ENCODE measurements at regions not wholly inside any gene's neighbourhood (a gene's known extent, or its start where the extent isn't known, plus 50 kb on each side); places are given as distances from the start of the nearest gene placed in this dataset.

DNA sequence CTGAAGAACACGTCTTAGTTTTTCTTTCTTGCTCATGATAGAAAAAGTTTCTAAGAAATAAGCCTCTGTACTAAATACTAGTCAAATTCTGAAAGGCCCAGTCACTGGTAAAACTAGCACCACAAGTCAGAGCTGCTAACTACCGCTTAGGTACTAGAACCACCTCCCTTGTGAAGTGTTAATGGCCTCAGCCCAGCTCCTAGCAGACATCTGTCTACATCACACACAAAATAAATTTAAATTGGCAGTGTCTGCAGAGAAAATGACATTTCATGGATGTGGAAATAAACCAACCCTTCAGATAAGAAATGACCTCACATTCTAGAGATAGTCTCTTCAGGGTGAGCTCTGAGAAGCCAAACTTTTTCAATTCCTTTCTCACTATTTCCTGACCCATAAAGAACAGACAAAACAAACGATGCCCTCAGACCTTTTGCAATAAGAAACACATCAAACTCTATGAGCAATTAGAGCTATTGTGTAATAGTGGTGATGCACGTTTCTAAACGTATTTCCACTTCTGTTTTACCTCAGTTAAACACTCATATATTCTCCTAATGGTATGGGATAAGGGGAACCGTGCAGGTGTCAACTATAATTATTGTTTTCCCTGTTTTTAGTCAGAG, 70.3 kb upstream of the DSG1 start:
- Histone ChIP-seq H3K27ac (ENCODE audit: low read length) (no peak overlapping the region), H3K36me3 (replicated peaks; ENCODE audit: low read depth, low read length) (no peaks in the 10 kb centered on the region), H3K27me3 (ENCODE audit: low read depth, low read length) (no peaks in the 10 kb centered on the region), H3K9me3 (ENCODE audit: insufficient read depth, low read length) (no peaks in the 10 kb centered on the region), H3K4me3 (ENCODE audit: low read length) (no peak overlapping the region), H3K4me1 (ENCODE audit: low read length) (no peaks in the 10 kb centered on the region), H3K9ac (ENCODE audit: low read length) (no peak overlapping the region), H3K79me2 (ENCODE audit: low read length) (no peaks in the 10 kb centered on the region), H3K4me2 (ENCODE audit: low read length) (no peak overlapping the region), H4K20me1 (ENCODE audit: insufficient read depth, low read length) (no peaks in the 10 kb centered on the region), H2AFZ (ENCODE audit: low read depth, low read length) (no peak overlapping the region)
- TF ChIP-seq, protein P1, sequence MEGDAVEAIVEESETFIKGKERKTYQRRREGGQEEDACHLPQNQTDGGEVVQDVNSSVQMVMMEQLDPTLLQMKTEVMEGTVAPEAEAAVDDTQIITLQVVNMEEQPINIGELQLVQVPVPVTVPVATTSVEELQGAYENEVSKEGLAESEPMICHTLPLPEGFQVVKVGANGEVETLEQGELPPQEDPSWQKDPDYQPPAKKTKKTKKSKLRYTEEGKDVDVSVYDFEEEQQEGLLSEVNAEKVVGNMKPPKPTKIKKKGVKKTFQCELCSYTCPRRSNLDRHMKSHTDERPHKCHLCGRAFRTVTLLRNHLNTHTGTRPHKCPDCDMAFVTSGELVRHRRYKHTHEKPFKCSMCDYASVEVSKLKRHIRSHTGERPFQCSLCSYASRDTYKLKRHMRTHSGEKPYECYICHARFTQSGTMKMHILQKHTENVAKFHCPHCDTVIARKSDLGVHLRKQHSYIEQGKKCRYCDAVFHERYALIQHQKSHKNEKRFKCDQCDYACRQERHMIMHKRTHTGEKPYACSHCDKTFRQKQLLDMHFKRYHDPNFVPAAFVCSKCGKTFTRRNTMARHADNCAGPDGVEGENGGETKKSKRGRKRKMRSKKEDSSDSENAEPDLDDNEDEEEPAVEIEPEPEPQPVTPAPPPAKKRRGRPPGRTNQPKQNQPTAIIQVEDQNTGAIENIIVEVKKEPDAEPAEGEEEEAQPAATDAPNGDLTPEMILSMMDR (IDR thresholded peaks at IDR 0.05; ENCODE audit: low read depth, low read length) = no peak
- no peak for TF ChIP-seq EZH2phosphoT487 (IDR thresholded peaks at IDR 0.05; ENCODE audit: low read depth)

DNA sequence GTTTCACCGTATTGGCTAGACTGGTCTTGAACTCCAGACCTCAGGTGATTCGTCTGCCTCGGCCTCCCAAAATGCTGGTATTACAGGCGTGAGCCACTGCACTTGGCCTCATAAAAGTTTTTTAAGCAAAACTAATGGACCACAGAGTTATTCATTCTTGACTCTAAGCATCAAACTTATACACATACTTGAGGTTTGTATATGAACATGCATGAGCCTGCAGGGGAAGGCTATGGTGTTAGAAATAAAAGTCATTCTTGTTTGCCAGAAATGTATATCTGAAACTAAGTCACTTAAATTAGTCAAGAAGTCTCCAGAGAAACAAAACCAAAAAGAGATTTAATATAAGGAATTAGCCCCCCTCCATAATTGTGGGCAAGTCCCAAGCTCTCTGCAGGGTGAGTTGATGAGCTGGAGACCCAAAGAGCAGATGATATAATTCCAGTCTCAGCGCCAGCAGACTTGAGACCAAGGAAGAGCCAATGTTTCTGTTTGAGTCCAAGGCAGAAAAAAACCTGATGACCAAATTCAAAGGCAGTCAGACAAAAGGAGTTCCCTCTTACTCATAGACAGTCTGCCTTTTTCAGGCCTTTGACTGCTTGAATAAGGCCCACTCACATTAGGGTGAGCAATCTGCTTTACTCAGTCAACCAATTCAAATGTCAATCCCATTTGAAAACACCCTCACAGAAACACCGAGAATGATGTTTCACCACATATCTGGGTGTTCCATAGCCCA, 69.0 kb upstream of the DSG1 start:
- no peak for TF ChIP-seq EZH2phosphoT487 (IDR thresholded peaks at IDR 0.05; ENCODE audit: low read depth)
- TF ChIP-seq, protein P1 (IDR thresholded peaks at IDR 0.05; ENCODE audit: low read depth, low read length) = no peak
- no peaks in the 10 kb centered on the region for H3K79me2 ChIP-seq (ENCODE audit: low read length)
- H3K36me3 ChIP-seq (replicated peaks; ENCODE audit: low read depth, low read length) = no peaks in the 10 kb centered on the region
- no peak overlapping the region for H3K9ac ChIP-seq (ENCODE audit: low read length)
- H2AFZ ChIP-seq (ENCODE audit: low read depth, low read length) = no peak overlapping the region
- no peaks in the 10 kb centered on the region for H4K20me1 ChIP-seq (ENCODE audit: insufficient read depth, low read length)
- no peak overlapping the region for H3K4me2 ChIP-seq (ENCODE audit: low read length)
- H3K4me1 ChIP-seq (ENCODE audit: low read length) = no peaks in the 10 kb centered on the region
- H3K27ac ChIP-seq (ENCODE audit: low read length) = no peak overlapping the region
- no peaks in the 10 kb centered on the region for H3K27me3 ChIP-seq (ENCODE audit: low read depth, low read length)
- no peaks in the 10 kb centered on the region for H3K9me3 ChIP-seq (ENCODE audit: insufficient read depth, low read length)
- no peak overlapping the region for H3K4me3 ChIP-seq (ENCODE audit: low read length)

DNA sequence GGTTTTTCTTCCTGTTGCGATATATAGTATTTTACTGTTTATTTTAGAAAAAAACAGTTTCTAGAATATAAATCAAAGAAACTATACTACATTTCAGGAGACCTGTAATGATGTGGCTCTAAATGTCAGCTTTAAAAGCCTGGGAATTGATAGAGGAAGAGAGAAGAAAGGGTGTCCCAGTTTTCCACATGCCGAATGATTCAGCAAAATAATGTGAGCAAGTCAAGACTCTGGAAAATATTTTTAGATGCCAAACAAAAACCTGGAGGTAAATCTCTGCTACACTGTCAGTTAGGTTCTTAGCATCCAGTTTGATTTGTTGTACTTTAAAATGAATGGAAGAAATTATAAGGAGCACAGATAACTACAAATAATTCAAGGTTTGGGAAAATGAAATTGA, 67.1 kb upstream of the DSG1 start:
- Histone ChIP-seq H3K4me2 (ENCODE audit: low read length) (no peak overlapping the region), H2AFZ (ENCODE audit: low read depth, low read length) (no peak overlapping the region), H3K27ac (ENCODE audit: low read length) (no peak overlapping the region), H3K4me3 (ENCODE audit: low read length) (no peak overlapping the region), H3K9me3 (ENCODE audit: insufficient read depth, low read length) (no peaks in the 10 kb centered on the region), H3K4me1 (ENCODE audit: low read length) (no peaks in the 10 kb centered on the region), H3K9ac (ENCODE audit: low read length) (no peak overlapping the region), H3K79me2 (ENCODE audit: low read length) (no peaks in the 10 kb centered on the region), H3K27me3 (ENCODE audit: low read depth, low read length) (no peaks in the 10 kb centered on the region), H3K36me3 (replicated peaks; ENCODE audit: low read depth, low read length) (no peaks in the 10 kb centered on the region), H4K20me1 (ENCODE audit: insufficient read depth, low read length) (no peaks in the 10 kb centered on the region)
- TF ChIP-seq, protein P1 (IDR thresholded peaks at IDR 0.05; ENCODE audit: low read depth, low read length) = no peak
- no peak for TF ChIP-seq EZH2phosphoT487 (IDR thresholded peaks at IDR 0.05; ENCODE audit: low read depth)

DNA sequence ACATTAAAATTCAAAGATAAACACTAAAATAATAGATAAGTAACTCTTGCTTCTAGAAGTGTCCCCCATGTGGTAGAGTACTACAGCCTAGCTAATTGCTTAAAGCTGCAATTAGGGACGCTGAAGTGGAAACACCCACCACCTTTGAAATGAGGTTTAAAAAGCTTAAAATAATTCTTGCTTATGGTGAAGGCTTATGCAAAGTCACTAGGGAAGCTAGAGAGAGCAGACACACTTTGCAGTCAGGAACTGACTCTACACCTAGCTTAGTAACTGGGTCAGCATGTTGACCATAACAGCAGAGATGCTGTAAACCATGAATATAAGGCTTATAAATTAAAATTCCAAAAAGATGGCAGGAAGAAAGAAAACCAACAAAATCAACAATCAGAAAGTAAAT, 65.4 kb upstream of the DSG1 start:
- Histone ChIP-seq H3K4me2 (ENCODE audit: low read length) (no peak overlapping the region), H3K4me1 (ENCODE audit: low read length) (no peaks in the 10 kb centered on the region), H4K20me1 (ENCODE audit: insufficient read depth, low read length) (no peaks in the 10 kb centered on the region), H3K4me3 (ENCODE audit: low read length) (no peak overlapping the region), H3K79me2 (ENCODE audit: low read length) (no peaks in the 10 kb centered on the region), H3K27ac (ENCODE audit: low read length) (no peak overlapping the region), H3K27me3 (ENCODE audit: low read depth, low read length) (no peaks in the 10 kb centered on the region), H3K9ac (ENCODE audit: low read length) (no peak overlapping the region), H3K36me3 (replicated peaks; ENCODE audit: low read depth, low read length) (no peaks in the 10 kb centered on the region), H2AFZ (ENCODE audit: low read depth, low read length) (no peak overlapping the region), H3K9me3 (ENCODE audit: insufficient read depth, low read length) (no peaks in the 10 kb centered on the region)
- TF ChIP-seq, protein P1 (IDR thresholded peaks at IDR 0.05; ENCODE audit: low read depth, low read length) = no peak

Measured in OCI-LY3 (cell line).